ENCODE measurements at regions not wholly inside any gene's neighbourhood (a gene's known extent, or its start where the extent isn't known, plus 50 kb on each side); places are given as distances from the start of the nearest gene placed in this dataset.

- TF ChIP-seq CTCF (conservative IDR thresholded peaks at IDR 0.05; ENCODE audit: low read depth in 2 of 2) (no peak), POLR2AphosphoS5 (IDR thresholded peaks at IDR 0.05; ENCODE audit: low read depth) (no peak), CREB1 (CRISPR knock-in tag; IDR thresholded peaks at IDR 0.05; ENCODE audit: low read depth) (no peak), EZH2 (IDR thresholded peaks at IDR 0.05; ENCODE audit: low read depth, unreplicated experiment) (no peak), EZH2phosphoT487 (IDR thresholded peaks at IDR 0.05; ENCODE audit: unreplicated experiment) (no peak), JUNB (IDR thresholded peaks at IDR 0.05; ENCODE audit: unreplicated experiment) (no peak), REST (IDR thresholded peaks at IDR 0.05; ENCODE audit: unreplicated experiment) (no peak)
- TF ChIP-seq, protein P1, sequence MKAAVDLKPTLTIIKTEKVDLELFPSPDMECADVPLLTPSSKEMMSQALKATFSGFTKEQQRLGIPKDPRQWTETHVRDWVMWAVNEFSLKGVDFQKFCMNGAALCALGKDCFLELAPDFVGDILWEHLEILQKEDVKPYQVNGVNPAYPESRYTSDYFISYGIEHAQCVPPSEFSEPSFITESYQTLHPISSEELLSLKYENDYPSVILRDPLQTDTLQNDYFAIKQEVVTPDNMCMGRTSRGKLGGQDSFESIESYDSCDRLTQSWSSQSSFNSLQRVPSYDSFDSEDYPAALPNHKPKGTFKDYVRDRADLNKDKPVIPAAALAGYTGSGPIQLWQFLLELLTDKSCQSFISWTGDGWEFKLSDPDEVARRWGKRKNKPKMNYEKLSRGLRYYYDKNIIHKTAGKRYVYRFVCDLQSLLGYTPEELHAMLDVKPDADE (IDR thresholded peaks at IDR 0.05), result no peak
These were observed 420.9 kb upstream of the ST6GAL2 start for GRCh38 chr2:107306881-107307280.
